ENCODE measurements at regions not wholly inside any gene's neighbourhood (a gene's known extent, or its start where the extent isn't known, plus 50 kb on each side); places are given as distances from the start of the nearest gene placed in this dataset.

GRCh38 chr14:98543074-98543473 is 728.9 kb downstream of the BCL11B start:
- DNase-seq (ENCODE audit: low read depth in 3 of 3) = no peak

- no peak for DNase-seq (ENCODE audit: low read depth in 3 of 3)
These were observed 727.8 kb downstream of the BCL11B start for GRCh38 chr14:98544174-98544573.

GRCh38 chr14:98545181-98545580 is 726.8 kb downstream of the BCL11B start:
- DNase-seq (ENCODE audit: low read depth in 3 of 3) = no peak

- DNase-seq (ENCODE audit: low read depth in 3 of 3) = peak in 2 of 3 experiments; percentile 25 to 27
These were observed 723.8 kb downstream of the BCL11B start for GRCh38 chr14:98548071-98548686.

- DNase-seq (ENCODE audit: low read depth in 3 of 3) = no peak
These were observed 721.0 kb downstream of the BCL11B start for GRCh38 chr14:98551028-98551427.

GRCh38 chr14:98555440-98555839 is 716.6 kb downstream of the BCL11B start:
- no peak for DNase-seq (ENCODE audit: low read depth in 3 of 3)

- DNase-seq (ENCODE audit: low read depth in 3 of 3) = no peak
These were observed 708.0 kb downstream of the BCL11B start for GRCh38 chr14:98564006-98564405.

- no peak for DNase-seq (ENCODE audit: low read depth in 3 of 3)
These were observed 707.5 kb downstream of the BCL11B start for GRCh38 chr14:98564541-98564940.

GRCh38 chr14:98571104-98571503 is 700.9 kb downstream of the BCL11B start:
- no peak for DNase-seq (ENCODE audit: low read depth in 3 of 3)

GRCh38 chr14:98573082-98573481 is 698.9 kb downstream of the BCL11B start:
- DNase-seq (ENCODE audit: low read depth in 3 of 3) = no peak

- DNase-seq (ENCODE audit: low read depth in 3 of 3) = no peak
These were observed 695.5 kb downstream of the BCL11B start for GRCh38 chr14:98576463-98576862.

- DNase-seq (ENCODE audit: low read depth in 3 of 3) = no peak
These were observed 693.8 kb downstream of the BCL11B start for GRCh38 chr14:98578204-98578603.

- DNase-seq (ENCODE audit: low read depth in 3 of 3) = no peak
These were observed 692.9 kb downstream of the BCL11B start for GRCh38 chr14:98579140-98579539.

GRCh38 chr14:98580131-98580678 is 691.8 kb downstream of the BCL11B start:
- DNase-seq (ENCODE audit: low read depth in 3 of 3) = no peak

- no peak for DNase-seq (ENCODE audit: low read depth in 3 of 3)
These were observed 689.7 kb downstream of the BCL11B start for GRCh38 chr14:98582276-98582675.

GRCh38 chr14:98591161-98591560 is 680.8 kb downstream of the BCL11B start:
- DNase-seq (ENCODE audit: low read depth in 3 of 3) = no peak

GRCh38 chr14:98592611-98593170 is 679.3 kb downstream of the BCL11B start:
- DNase-seq (ENCODE audit: low read depth in 3 of 3) = no peak

GRCh38 chr14:98593361-98593761 is 678.6 kb downstream of the BCL11B start:
- DNase-seq (ENCODE audit: low read depth in 3 of 3) = no peak

GRCh38 chr14:98594156-98594555 is 677.8 kb downstream of the BCL11B start:
- no peak for DNase-seq (ENCODE audit: low read depth in 3 of 3)

- no peak for DNase-seq (ENCODE audit: low read depth in 3 of 3)
These were observed 673.4 kb downstream of the BCL11B start for GRCh38 chr14:98598576-98598975.

- no peak for DNase-seq (ENCODE audit: low read depth in 3 of 3)
These were observed 672.9 kb downstream of the BCL11B start for GRCh38 chr14:98599082-98599481.

GRCh38 chr14:98602983-98603382 is 669.0 kb downstream of the BCL11B start:
- no peak for DNase-seq (ENCODE audit: low read depth in 3 of 3)

GRCh38 chr14:98605043-98605442 is 667.0 kb downstream of the BCL11B start:
- DNase-seq (ENCODE audit: low read depth in 3 of 3) = no peak

All from stimulated activated CD4-positive, alpha-beta T cell treated with anti-CD3 and anti-CD28 coated beads, TNF-alpha, amount 100 ng/mL, for 24 hours (primary cell).